K562 (cell line): ENCODE measurements at regions not wholly inside any gene's neighbourhood (a gene's known extent, or its start where the extent isn't known, plus 50 kb on each side); places are given as distances from the start of the nearest gene placed in this dataset.

Source experiments
- ATAC-seq: fragments of 200-7000 bp; cut with Tn5 transposase; 3 replicates; pipeline ENCODE4 v1.9.1; 2020; ENCODE audit warnings: moderate library complexity
- BruUV-seq: library from RNA; stranded (reverse); fragments of 400-500 nt; replicated peaks from 2 replicates; lab custom pipeline; 2021; lab: Mats Ljungman, UMichigan
- CTCF ChIA-PET: fragments of 300-600 bp; formaldehyde crosslinking; extraction: SDS; loops from one replicate; lab custom pipeline; 2021; ENCODE audit warnings: low intra/inter-chr PET ratio; lab: Yijun Ruan, JAX
- POLR2A ChIA-PET: fragments of 300-600, 350-650 bp; sonication (Branson Sonifier 250); formaldehyde crosslinking; extraction: SDS; loops from one replicate; lab custom pipeline; 2021; ENCODE audit warnings: antibody characterized with exemption, inconsistent platforms; lab: Yijun Ruan, JAX
- DNase-seq, 4 experiments: peaks; one replicate each; pipeline versions ENCODE4 v3.0.0 to v3.0.0-alpha.2; 2011 to 2018; ENCODE audit warnings: low spot score in 3 of 4, mixed read lengths in 3 of 4; ENCODE audit errors: extremely low read depth in 1 of 4
- FAIRE-seq: peaks from 2 replicates; lab custom pipeline; 2011; peaks lifted over from hg19 to GRCh38; lab: Jason Lieb, UNC
- H2AFZ ChIP-seq: 2 replicates; pipeline ENCODE4 v1.6.0; 2011; ENCODE audit warnings: low read depth, low read length, control low read depth, inconsistent platforms
- H3K27ac ChIP-seq: fragments of 200-600 bp; 3 replicates; pipeline ENCODE4 v1.8.0; 2011; ENCODE audit warnings: low read depth, mild to moderate bottlenecking, control low read depth, inconsistent platforms, low read length, moderate library complexity, mixed read lengths; ENCODE audit errors: extremely low read depth
- H3K27me3 ChIP-seq, 2 experiments: fragments of 300-600 bp in 1 of 2; 2 replicates in 1 of 2; 3 replicates in 1 of 2; pipeline versions ENCODE4 v1.6.0 to v1.8.0; 2011; ENCODE audit warnings: inconsistent platforms in 2 of 2, low read length in 2 of 2, mild to moderate bottlenecking in 1 of 2, mixed read lengths in 1 of 2, moderate library complexity in 1 of 2; ENCODE audit not compliant: control insufficient read depth in 2 of 2, insufficient read depth in 2 of 2
- H3K36me3 ChIP-seq: fragments of 300-600 bp; 3 replicates; pipeline ENCODE4 v1.8.0; 2011; ENCODE audit warnings: mild to moderate bottlenecking, low read length, inconsistent platforms; ENCODE audit not compliant: control insufficient read depth, insufficient read depth
- H3K4me1 ChIP-seq, 2 experiments: fragments of 200-600 bp in 1 of 2; replicated peaks in 1 of 2; 2 replicates in 1 of 2; 3 replicates in 1 of 2; pipeline versions ENCODE4 v1.5.1 to v1.8.0; 2011; ENCODE audit warnings: inconsistent platforms in 2 of 2, low read length in 2 of 2, mild to moderate bottlenecking in 1 of 2, mixed read lengths in 1 of 2, moderate library complexity in 1 of 2; ENCODE audit not compliant: control insufficient read depth in 2 of 2, insufficient read depth in 2 of 2
- H3K4me2 ChIP-seq: 2 replicates; pipeline ENCODE4 v1.6.1; 2011; ENCODE audit warnings: low read length, control low read depth, inconsistent platforms, mixed read lengths; ENCODE audit not compliant: insufficient read depth
- H3K4me3 ChIP-seq: fragments of 200-600 bp; sonication (generic), shearing (Covaris generic); 2 replicates; pipeline ENCODE4 v1.5.1; 2016; ENCODE audit warnings: control low read depth, inconsistent platforms
- H3K79me2 ChIP-seq: fragments of 200-600 bp; 3 replicates; pipeline ENCODE4 v1.8.0; 2011; ENCODE audit warnings: low read length, inconsistent platforms; ENCODE audit not compliant: control insufficient read depth, insufficient read depth
- H3K9ac ChIP-seq, 2 experiments: 2 replicates each; pipeline versions ENCODE4 v1.6.0 to v1.6.1; 2011; ENCODE audit warnings: low read depth in 2 of 2, low read length in 2 of 2, control low read depth in 1 of 2, inconsistent platforms in 1 of 2, mild to moderate bottlenecking in 1 of 2, mixed read lengths in 1 of 2; ENCODE audit not compliant: insufficient read depth in 1 of 2
- H3K9me1 ChIP-seq: one replicate; pipeline ENCODE4 v1.6.0; 2011; ENCODE audit warnings: inconsistent platforms, mild to moderate bottlenecking, low read length, moderate library complexity; ENCODE audit not compliant: control insufficient read depth, insufficient read depth
- H3K9me3 ChIP-seq: replicated peaks from 2 replicates; pipeline ENCODE4 v1.5.1; 2011; ENCODE audit warnings: low read depth, low read length, inconsistent platforms; ENCODE audit not compliant: control insufficient read depth, insufficient read depth
- H4K20me1 ChIP-seq: replicated peaks from 2 replicates; pipeline ENCODE4 v1.6.1; 2011; ENCODE audit warnings: low read length, inconsistent platforms, mixed read lengths; ENCODE audit not compliant: control insufficient read depth, insufficient read depth
- CEBPZ ChIP-seq: fragments of 150-350 bp; IDR thresholded peaks from 2 replicates; pipeline ENCODE4 v1.6.1; 2014; ENCODE audit warnings: low read depth, mild to moderate bottlenecking, low read length, borderline replicate concordance
- CTCF ChIP-seq, 3 experiments: IDR thresholded peaks in 2 of 3; conservative IDR thresholded peaks in 1 of 3; 2 replicates each; pipeline ENCODE4 v1.5.1; 2011 to 2012; ENCODE audit warnings: low read length in 3 of 3, mild to moderate bottlenecking in 3 of 3, control low read depth in 2 of 3, improper control_type of control experiment in 1 of 3, inconsistent platforms in 1 of 3, low read depth in 1 of 3, mixed read lengths in 1 of 3, moderate library complexity in 1 of 3; ENCODE audit not compliant: insufficient read depth in 2 of 3
- RAD21 ChIP-seq, 2 experiments: fragments of 250-450 bp in 1 of 2; fragments of 450-650 bp in 1 of 2; sonication (Bioruptor Pico) in 1 of 2; formaldehyde crosslinking in 1 of 2; IDR thresholded peaks in 1 of 2; conservative IDR thresholded peaks in 1 of 2; 2 replicates each; pipeline versions ENCODE4 v1.4.0 to v1.8.0; 2020 to 2022; ENCODE audit warnings: mild to moderate bottlenecking in 2 of 2, moderate library complexity in 1 of 2
- WGBS: fragments of 100-300 bp; shearing (Covaris generic); methylation state at CpG from one replicate; pipeline ENCODE4 v1.1.6; 2016; ENCODE audit warnings: low coverage, mixed read lengths; ENCODE audit not compliant: insufficient coverage; ENCODE audit errors: missing lambda C conversion rate; 5-methylcytosine and 5-hydroxymethylcytosine counted together
- in situ Hi-C: fragments of 300-500 bp; cut with MboI; formaldehyde crosslinking; loops from 4 replicates; pipeline ENCODE4 v1.15.0; 2018; ENCODE audit warnings: inconsistent platforms, mixed read lengths
- intact Hi-C: fragments of 100-400 bp; cut with micrococcal nuclease; formaldehyde crosslinking; loops from 2 replicates; pipeline ENCODE4 v1.14.2; 2022

- Histone ChIP-seq H3K9me1 (no peaks in the 10 kb centered on the region), H3K9me3 (no peaks in the 10 kb centered on the region), H4K20me1 (no peaks in the 10 kb centered on the region), H2AFZ (no peak overlapping the region), H3K9ac (no peak overlapping the region), H3K27ac (no peak overlapping the region), H3K4me3 (no peak overlapping the region), H3K4me1 (no peaks in the 10 kb centered on the region), H3K4me2 (no peak overlapping the region), H3K36me3 (no peaks in the 10 kb centered on the region), H3K27me3 (peaks cover 20 to 30% of the 10 kb centered on the region in 2 experiments), H3K79me2 (no peaks in the 10 kb centered on the region)
- 0% methylated on average over 6 of the region's 6 CpGs for WGBS
- DNase-seq, result no peak
- BruUV-seq, result no TSS peak
- in situ Hi-C loops (no loop called here), intact Hi-C loops (no loop called here)
- ATAC-seq, result no peak
- POLR2A ChIA-PET, result interaction anchor here (1.5 kb wide), 1 partner anchor 10 kb away, joined by 6 read pairs; no protein-coding TSS in a partner anchor
- FAIRE-seq, result no peak
- CTCF ChIA-PET, result no interaction called here
- TF ChIP-seq RAD21 (CRISPR knock-in tag; conservative IDR thresholded peaks at IDR 0.05 in 1 of 2, IDR thresholded peaks at IDR 0.05 in 1 of 2) (0 out of 4 replicates have a peak, but pooled peaks of 1 of the 2 experiments have one; percentile 14), CEBPZ (no peak), CTCF (IDR thresholded peaks at IDR 0.05 in 2 of 3, conservative IDR thresholded peaks at IDR 0.05 in 1 of 3; ENCODE audit: insufficient read depth in 2 of 3, low read depth in 1 of 3, low read length in 3 of 3) (0 out of 6 replicates have a peak, but pooled peaks of 1 of the 3 experiments have one; percentile 12)
These were observed 59.6 kb upstream of the FAM120A start for GRCh38 chr9:93391898-93392297.
